Uterus (tissue), 3 donors: ENCODE measurements at regions not wholly inside any gene's neighbourhood (a gene's known extent, or its start where the extent isn't known, plus 50 kb on each side); places are given as distances from the start of the nearest gene placed in this dataset.

Experiments
- DNase-seq, 2 donors: peaks; one replicate each; pipeline ENCODE4 v3.0.0-alpha.2; 2019 to 2020
- H3K27ac ChIP-seq, 2 donors: fragments of 200-600 bp; sonication (generic); 1 replicate in 1 of 2; 2 replicates in 1 of 2; pipeline ENCODE4 v1.5.1; 2016 to 2018
- H3K27me3 ChIP-seq, 2 donors: fragments of 200-600 bp; sonication (generic); one replicate each; pipeline ENCODE4 v1.5.1; 2018 to 2019; ENCODE audit warnings: control low read depth in 1 of 2
- H3K36me3 ChIP-seq, 2 donors: fragments of 200-600 bp; sonication (generic); one replicate each; pipeline ENCODE4 v1.5.1; 2019; ENCODE audit warnings: control low read depth in 1 of 2
- H3K4me1 ChIP-seq, 2 donors: fragments of 200-600 bp; sonication (generic); one replicate each; pipeline ENCODE4 v1.5.1; 2018 to 2019; ENCODE audit warnings: control low read depth in 1 of 2
- H3K4me3 ChIP-seq, 2 donors: fragments of 200-600 bp; sonication (generic); 1 replicate in 1 of 2; 2 replicates in 1 of 2; pipeline ENCODE4 v1.5.1; 2018 to 2019; ENCODE audit warnings: mild to moderate bottlenecking in 1 of 2
- H3K9me3 ChIP-seq, 2 donors: fragments of 200-600 bp; sonication (generic); one replicate each; pipeline ENCODE4 v1.5.1; 2019; ENCODE audit warnings: control low read depth in 1 of 2
- CTCF ChIP-seq, 4 experiments: fragments of 200-600 bp in 2 of 4; fragments of 450-650 bp in 2 of 4; sonication (generic) in 2 of 4; IDR thresholded peaks; one replicate each; pipeline ENCODE4 v1.5.1; 2016 to 2019; ENCODE audit warnings: antibody characterized with exemption in 4 of 4, mild to moderate bottlenecking in 2 of 4, moderate library complexity in 1 of 4
- POLR2A ChIP-seq, 2 donors: fragments of 450-650 bp; IDR thresholded peaks; one replicate each; pipeline ENCODE4 v1.6.1; 2016; ENCODE audit warnings: antibody characterized with exemption in 2 of 2, mild to moderate bottlenecking in 1 of 2, moderate library complexity in 1 of 2
- intact Hi-C: fragments of 100-400 bp; cut with DNase I; formaldehyde crosslinking; loops from one replicate; pipeline ENCODE4 v1.15.1; 2023; ENCODE audit warnings: low total_unique reads
- donor health status: DM: yes; HTN: yes; CAD: no.

GRCh38 chr3:146892041-146892440, 286.9 kb upstream of the PLSCR5 start:
- no peaks in the 10 kb centered on the region for H3K27me3 ChIP-seq
- DNase-seq, result no peak
- H3K27ac ChIP-seq, result no peak overlapping the region
- no peak overlapping the region for H3K4me3 ChIP-seq
- TF ChIP-seq CTCF (IDR thresholded peaks at IDR 0.05), result no peak
- intact Hi-C loops, result no loop called here
- no peaks in the 10 kb centered on the region for H3K9me3 ChIP-seq
- H3K4me1 ChIP-seq, result no peaks in the 10 kb centered on the region
- no peaks in the 10 kb centered on the region for H3K36me3 ChIP-seq

- Histone ChIP-seq H3K27ac (no peak overlapping the region), H3K9me3 (no peaks in the 10 kb centered on the region), H3K27me3 (no peaks in the 10 kb centered on the region), H3K36me3 (no peaks in the 10 kb centered on the region), H3K4me1 (no peaks in the 10 kb centered on the region), H3K4me3 (no peak overlapping the region)
- TF ChIP-seq POLR2A (IDR thresholded peaks at IDR 0.05) (no peak), CTCF (IDR thresholded peaks at IDR 0.05) (no peak)
- DNase-seq, result no peak
- intact Hi-C loops, result no loop called here
Measured at GRCh38 chr3:146889626-146890025, 284.5 kb upstream of the PLSCR5 start.

- intact Hi-C loops, result no loop called here
- Histone ChIP-seq H3K4me1 (no peaks in the 10 kb centered on the region), H3K36me3 (no peaks in the 10 kb centered on the region), H3K9me3 (no peaks in the 10 kb centered on the region), H3K4me3 (no peak overlapping the region), H3K27me3 (no peaks in the 10 kb centered on the region), H3K27ac (no peak overlapping the region)
- TF ChIP-seq CTCF (IDR thresholded peaks at IDR 0.05) (no peak), POLR2A (IDR thresholded peaks at IDR 0.05) (no peak)
- no peak for DNase-seq
Measured at GRCh38 chr3:146888176-146888575, 283.0 kb upstream of the PLSCR5 start.

DNA sequence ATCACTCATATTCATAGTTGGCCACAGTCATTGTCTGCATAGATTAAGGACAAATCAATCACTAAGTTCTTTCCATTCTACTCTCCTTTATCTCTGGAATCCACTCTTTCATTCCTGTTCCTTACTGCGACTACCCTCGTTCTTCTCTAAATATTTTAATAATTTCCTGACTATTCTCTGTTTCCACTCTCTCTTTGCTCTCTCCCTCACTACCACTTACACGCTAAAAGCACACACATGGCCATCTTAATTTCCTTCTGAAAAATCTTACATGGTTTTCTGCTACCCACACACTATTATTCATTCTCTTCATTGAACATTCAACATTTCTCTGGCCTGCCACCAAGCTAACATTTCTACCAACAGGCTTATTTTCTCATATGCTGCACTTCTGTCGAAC, 279.6 kb upstream of the PLSCR5 start:
- no peak for TF ChIP-seq CTCF (IDR thresholded peaks at IDR 0.05)
- intact Hi-C loops, result no loop called here

GRCh38 chr3:146884296-146884695, 279.1 kb upstream of the PLSCR5 start:
- Histone ChIP-seq H3K9me3 (no peaks in the 10 kb centered on the region), H3K27me3 (no peaks in the 10 kb centered on the region), H3K36me3 (no peaks in the 10 kb centered on the region), H3K4me3 (no peak overlapping the region), H3K27ac (no peak overlapping the region), H3K4me1 (no peaks in the 10 kb centered on the region)
- intact Hi-C loops, result no loop called here
- no peak for DNase-seq
- TF ChIP-seq CTCF (IDR thresholded peaks at IDR 0.05), result no peak
- TF ChIP-seq POLR2A (IDR thresholded peaks at IDR 0.05), result no peak

More for the DNA sequence above, 279.6 kb upstream of the PLSCR5 start:
- Histone ChIP-seq H3K9me3 (no peaks in the 10 kb centered on the region), H3K4me1 (no peaks in the 10 kb centered on the region), H3K4me3 (no peak overlapping the region), H3K27ac (no peak overlapping the region), H3K27me3 (no peaks in the 10 kb centered on the region), H3K36me3 (no peaks in the 10 kb centered on the region)
- DNase-seq, result no peak
